MM.1S (cell line): ENCODE measurements at regions not wholly inside any gene's neighbourhood (a gene's known extent, or its start where the extent isn't known, plus 50 kb on each side); places are given as distances from the start of the nearest gene placed in this dataset.

ENCODE experiments used
- CTCF ChIP-seq: fragments of 300-600 bp; sonication (generic); IDR thresholded peaks from 2 replicates; pipeline ENCODE4 v1.5.1; 2016; ENCODE audit warnings: antibody characterized with exemption, low read length, mixed read lengths
- EZH2phosphoT487 ChIP-seq: fragments of 300-600 bp; sonication (generic); IDR thresholded peaks from 2 replicates; pipeline ENCODE4 v1.6.1; 2018; ENCODE audit warnings: antibody characterized with exemption, low read length

GRCh38 chr2:105646774-105647076, 98.0 kb upstream of the NCK2 start:
- TF ChIP-seq CTCF = no peak
- TF ChIP-seq EZH2phosphoT487 = no peak
